Prostate gland (tissue), 2 donors: ENCODE measurements at regions not wholly inside any gene's neighbourhood (a gene's known extent, or its start where the extent isn't known, plus 50 kb on each side); places are given as distances from the start of the nearest gene placed in this dataset.
"Not testable (repeated sequence)": the region's sequence is repeated elsewhere in the genome, so short reads cannot be mapped to it uniquely, and the experiment has no call there.

Experiments used
- DNase-seq: peaks from one replicate; pipeline ENCODE4 v3.0.0-alpha.2; 2019; ENCODE audit warnings: low spot score
- H3K27ac ChIP-seq, 2 donors: fragments of 200-600 bp; sonication (generic); 2 replicates each; pipeline ENCODE4 v1.5.1; 2017 to 2019
- H3K27me3 ChIP-seq: fragments of 200-600 bp; sonication (generic); replicated peaks from 2 replicates; pipeline ENCODE4 v1.5.1; 2019; ENCODE audit not compliant: insufficient read depth
- H3K36me3 ChIP-seq, 2 donors: fragments of 200-600 bp; sonication (generic); 1 replicate in 1 of 2; 2 replicates in 1 of 2; pipeline versions ENCODE4 v1.5.1 to v1.8.1; 2017 to 2019
- H3K4me1 ChIP-seq: fragments of 200-600 bp; sonication (generic); replicated peaks from 2 replicates; pipeline ENCODE4 v1.5.1; 2019
- H3K4me3 ChIP-seq, 2 donors: fragments of 200-600 bp; sonication (generic); 2 replicates each; pipeline ENCODE4 v1.5.1; 2017 to 2019
- H3K9me3 ChIP-seq: fragments of 200-600 bp; sonication (generic); 2 replicates; pipeline ENCODE4 v1.5.1; 2017
- POLR2A ChIP-seq: fragments of 450-650 bp; IDR thresholded peaks from one replicate; pipeline ENCODE4 v1.6.1; 2016; ENCODE audit warnings: antibody characterized with exemption, mild to moderate bottlenecking
- POLR2AphosphoS5 ChIP-seq: sonication (generic); formaldehyde crosslinking; IDR thresholded peaks from one replicate; pipeline ENCODE4 v1.6.1; 2017; ENCODE audit warnings: antibody characterized with exemption
- WGBS: methylation state at CpG from one replicate; pipeline ENCODE4 v1.1.5; 2018; 5-methylcytosine and 5-hydroxymethylcytosine counted together
- intact Hi-C: fragments of 100-400 bp; cut with DNase I; formaldehyde crosslinking; loops from one replicate; pipeline ENCODE4 v1.14.2; 2022
- TF ChIP-seq, protein P1 (sequence below), 4 experiments: fragments of 200-600 bp in 2 of 4; fragments of 450-650 bp in 2 of 4; sonication (generic) in 2 of 4; IDR thresholded peaks; 1 replicate in 3 of 4; 2 replicates in 1 of 4; pipeline ENCODE4 v1.5.1; 2016 to 2019; ENCODE audit warnings: antibody characterized with exemption in 4 of 4, mild to moderate bottlenecking in 2 of 4, moderate library complexity in 2 of 4

GRCh38 chr7:13727751-13728150 is 261.7 kb downstream of the ETV1 start:
- no peak for DNase-seq
- intact Hi-C loops, result no loop called here
- Histone ChIP-seq H3K4me3 (no peak overlapping the region), H3K27ac (no peak overlapping the region), H3K9me3 (no peaks in the 10 kb centered on the region), H3K27me3 (no peaks in the 10 kb centered on the region), H3K36me3 (no peaks in the 10 kb centered on the region), H3K4me1 (no peaks in the 10 kb centered on the region)
- 91% methylated on average over 2 of the region's 2 CpGs for WGBS
- TF ChIP-seq, protein P1, sequence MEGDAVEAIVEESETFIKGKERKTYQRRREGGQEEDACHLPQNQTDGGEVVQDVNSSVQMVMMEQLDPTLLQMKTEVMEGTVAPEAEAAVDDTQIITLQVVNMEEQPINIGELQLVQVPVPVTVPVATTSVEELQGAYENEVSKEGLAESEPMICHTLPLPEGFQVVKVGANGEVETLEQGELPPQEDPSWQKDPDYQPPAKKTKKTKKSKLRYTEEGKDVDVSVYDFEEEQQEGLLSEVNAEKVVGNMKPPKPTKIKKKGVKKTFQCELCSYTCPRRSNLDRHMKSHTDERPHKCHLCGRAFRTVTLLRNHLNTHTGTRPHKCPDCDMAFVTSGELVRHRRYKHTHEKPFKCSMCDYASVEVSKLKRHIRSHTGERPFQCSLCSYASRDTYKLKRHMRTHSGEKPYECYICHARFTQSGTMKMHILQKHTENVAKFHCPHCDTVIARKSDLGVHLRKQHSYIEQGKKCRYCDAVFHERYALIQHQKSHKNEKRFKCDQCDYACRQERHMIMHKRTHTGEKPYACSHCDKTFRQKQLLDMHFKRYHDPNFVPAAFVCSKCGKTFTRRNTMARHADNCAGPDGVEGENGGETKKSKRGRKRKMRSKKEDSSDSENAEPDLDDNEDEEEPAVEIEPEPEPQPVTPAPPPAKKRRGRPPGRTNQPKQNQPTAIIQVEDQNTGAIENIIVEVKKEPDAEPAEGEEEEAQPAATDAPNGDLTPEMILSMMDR (IDR thresholded peaks at IDR 0.05), result no peak
- TF ChIP-seq POLR2A (no peak), POLR2AphosphoS5 (no peak)

DNA sequence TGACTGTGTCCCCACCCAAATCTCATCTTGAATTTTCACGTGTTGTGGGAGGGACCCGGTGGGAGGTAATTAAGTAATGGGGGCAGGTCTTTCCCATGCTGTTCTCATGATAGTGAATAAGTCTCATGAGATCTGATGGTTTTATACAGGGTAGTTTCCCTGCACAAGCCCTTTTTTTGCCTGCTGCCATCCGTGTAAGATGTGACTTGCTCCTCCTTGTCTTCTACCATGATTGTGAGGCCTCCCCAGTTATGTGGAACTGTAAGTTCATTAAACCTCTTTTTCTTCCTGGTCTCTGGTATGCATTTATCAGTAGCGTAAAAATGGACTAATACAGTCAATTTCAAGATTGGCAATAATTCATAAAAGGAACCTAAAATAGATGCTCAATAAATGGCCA is 261.0 kb downstream of the ETV1 start:
- DNase-seq, H3K9me3 ChIP-seq, H3K36me3 ChIP-seq, H3K27ac ChIP-seq, H3K27me3 ChIP-seq, H3K4me1 ChIP-seq, intact Hi-C loops, H3K4me3 ChIP-seq: not testable (repeated sequence)
- WGBS, result 87% methylated on average over 4 of the region's 4 CpGs

DNA sequence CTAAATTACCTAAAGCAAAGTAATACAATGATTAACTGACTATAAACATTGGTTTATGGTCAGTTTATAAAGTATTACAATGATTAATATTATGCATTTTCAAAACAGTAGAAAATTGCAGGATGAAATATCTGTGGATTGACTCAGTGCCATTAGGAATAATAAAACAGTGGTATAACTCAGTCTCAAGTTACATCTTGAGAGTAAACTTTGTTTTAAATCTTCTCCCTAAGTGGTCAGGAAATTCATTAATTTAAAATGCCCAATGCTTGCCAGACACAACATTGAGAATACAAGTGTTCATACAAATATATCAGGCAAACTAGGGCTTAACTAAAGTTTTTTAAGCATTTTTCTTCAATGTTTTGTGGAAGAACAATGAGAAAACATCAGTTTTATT is 257.8 kb downstream of the ETV1 start:
- no peak for DNase-seq
- Histone ChIP-seq H3K4me1 (no peaks in the 10 kb centered on the region), H3K27me3 (no peaks in the 10 kb centered on the region), H3K9me3 (no peaks in the 10 kb centered on the region), H3K36me3 (no peaks in the 10 kb centered on the region), H3K4me3 (no peak overlapping the region), H3K27ac (no peak overlapping the region)
- intact Hi-C loops, result no loop called here
- TF ChIP-seq POLR2A, result no peak
- TF ChIP-seq, protein P1 (IDR thresholded peaks at IDR 0.05), result no peak
- no peak for TF ChIP-seq POLR2AphosphoS5

DNA sequence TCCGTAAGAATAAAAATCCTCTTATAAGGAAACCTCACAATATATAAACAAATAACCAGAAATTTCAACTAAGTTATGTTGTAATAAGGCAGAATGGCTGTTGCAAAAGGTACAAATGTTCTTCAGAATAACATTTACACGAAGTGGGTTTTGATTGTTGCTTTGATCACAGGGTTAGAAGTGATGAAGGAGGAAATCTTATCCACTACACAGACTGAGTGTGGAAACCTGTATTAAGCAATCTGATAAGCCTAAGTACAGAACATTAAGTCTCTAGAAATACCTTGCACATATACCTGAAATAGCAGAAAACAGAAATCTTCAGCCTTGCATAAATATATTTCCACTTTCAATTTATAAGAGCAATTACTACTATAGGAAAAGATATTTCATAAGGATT is 251.9 kb downstream of the ETV1 start:
- TF ChIP-seq POLR2A (no peak), POLR2AphosphoS5 (no peak)
- TF ChIP-seq, protein P1 (IDR thresholded peaks at IDR 0.05), result no peak
- no peak overlapping the region for H3K4me3 ChIP-seq
- WGBS, result 63% methylated on average over 2 of the region's 2 CpGs
- no peaks in the 10 kb centered on the region for H3K4me1 ChIP-seq
- no peak overlapping the region for H3K27ac ChIP-seq
- H3K27me3 ChIP-seq, result no peaks in the 10 kb centered on the region
- no peak for DNase-seq
- no peaks in the 10 kb centered on the region for H3K36me3 ChIP-seq
- intact Hi-C loops, result no loop called here
- no peaks in the 10 kb centered on the region for H3K9me3 ChIP-seq

GRCh38 chr7:13742126-13742525 is 247.3 kb downstream of the ETV1 start:
- TF ChIP-seq POLR2AphosphoS5 (no peak), POLR2A (no peak)
- TF ChIP-seq, protein P1 (IDR thresholded peaks at IDR 0.05), result no peak
- Histone ChIP-seq H3K4me1 (no peaks in the 10 kb centered on the region), H3K9me3 (no peaks in the 10 kb centered on the region), H3K27me3 (no peaks in the 10 kb centered on the region), H3K4me3 (no peak overlapping the region), H3K36me3 (no peaks in the 10 kb centered on the region), H3K27ac (no peak overlapping the region)
- DNase-seq, result no peak
- 7% methylated on average over 2 of the region's 2 CpGs for WGBS
- intact Hi-C loops, result loop anchor here (5.0 to 10.0 kb wide), 2 partner anchors 217 to 250 kb away; no protein-coding TSS in a partner anchor
